Common myeloid progenitor, CD34-positive (primary cell): ENCODE measurements at regions not wholly inside any gene's neighbourhood (a gene's known extent, or its start where the extent isn't known, plus 50 kb on each side); places are given as distances from the start of the nearest gene placed in this dataset.

ENCODE experiments used
- CTCF ChIA-PET: fragments of 350-600 bp; sonication (Branson Sonifier 250); formaldehyde crosslinking; loops from one replicate; lab custom pipeline; 2021; ENCODE audit warnings: antibody characterized with exemption; lab: Charles Lee
- POLR2A ChIA-PET: fragments of 350-600 bp; sonication (Branson Sonifier 250); formaldehyde crosslinking; loops from one replicate; lab custom pipeline; 2021; ENCODE audit warnings: antibody characterized with exemption; lab: Charles Lee
- DNase-seq, 3 donors: peaks; one replicate each; pipeline versions ENCODE4 v3.0.0 to v3.0.0-alpha.2; 2013
- H3K27ac ChIP-seq, 2 experiments: 1 replicate in 1 of 2; 2 replicates in 1 of 2; pipeline ENCODE4 v1.7.0; 2013; ENCODE audit warnings: inconsistent platforms in 2 of 2, low read length in 2 of 2, mild to moderate bottlenecking in 2 of 2, low read depth in 1 of 2, moderate library complexity in 1 of 2; ENCODE audit not compliant: severe bottlenecking in 2 of 2, insufficient read depth in 1 of 2, poor library complexity in 1 of 2
- H3K27me3 ChIP-seq, 5 experiments: replicated peaks in 2 of 5; 1 replicate in 3 of 5; 2 replicates in 2 of 5; pipeline versions ENCODE4 v1.6.1 to v1.7.0; 2013; ENCODE audit warnings: low read length in 4 of 5, mild to moderate bottlenecking in 2 of 5, moderate library complexity in 2 of 5, inconsistent platforms in 1 of 5; ENCODE audit not compliant: insufficient read depth in 5 of 5, control insufficient read depth in 4 of 5
- H3K36me3 ChIP-seq, 4 experiments: 1 replicate in 2 of 4; 2 replicates in 2 of 4; pipeline versions ENCODE4 v1.6.1 to v1.7.0; 2013; ENCODE audit warnings: low read length in 3 of 4, control low read depth in 1 of 4, mild to moderate bottlenecking in 1 of 4; ENCODE audit not compliant: control insufficient read depth in 4 of 4, insufficient read depth in 4 of 4
- H3K4me1 ChIP-seq, 4 experiments: 1 replicate in 3 of 4; 2 replicates in 1 of 4; pipeline versions ENCODE4 v1.6.1 to v1.7.1; 2013; ENCODE audit warnings: low read length in 3 of 4, mild to moderate bottlenecking in 3 of 4, control low read depth in 1 of 4, inconsistent platforms in 1 of 4, moderate library complexity in 1 of 4; ENCODE audit not compliant: control insufficient read depth in 4 of 4, insufficient read depth in 4 of 4; ENCODE audit errors: control extremely low read depth in 1 of 4
- H3K4me3 ChIP-seq, 7 experiments: 1 replicate in 4 of 7; 2 replicates in 3 of 7; pipeline versions ENCODE4 v1.5.1 to v1.7.0; 2013; ENCODE audit warnings: mild to moderate bottlenecking in 7 of 7, low read length in 6 of 7, moderate library complexity in 6 of 7, inconsistent platforms in 2 of 7, low read depth in 2 of 7, control low read depth in 1 of 7; ENCODE audit not compliant: insufficient read depth in 4 of 7, control insufficient read depth in 1 of 7; ENCODE audit errors: extremely low read depth in 1 of 7
- H3K9me3 ChIP-seq, 5 experiments: 1 replicate in 4 of 5; 2 replicates in 1 of 5; pipeline versions ENCODE4 v1.6.1 to v1.7.1; 2013; ENCODE audit warnings: low read length in 4 of 5, mild to moderate bottlenecking in 2 of 5, inconsistent platforms in 1 of 5, low read depth in 1 of 5, moderate library complexity in 1 of 5; ENCODE audit not compliant: control insufficient read depth in 4 of 5, insufficient read depth in 2 of 5; ENCODE audit errors: control extremely low read depth in 1 of 5
- WGBS: methylation state at CpG from one replicate; pipeline ENCODE4 v1.1.5; 2013; ENCODE audit not compliant: insufficient coverage; 5-methylcytosine and 5-hydroxymethylcytosine counted together

GRCh38 chr7:19373334-19373733 lies 228.1 kb upstream of the FERD3L start:
- DNase-seq, result no peak
- no peaks in the 10 kb centered on the region for H3K36me3 ChIP-seq
- peaks cover 0 to 9% (median 3%) of the 10 kb centered on the region in 4 experiments for H3K4me1 ChIP-seq
- CTCF ChIA-PET, result no interaction called here
- H3K9me3 ChIP-seq, result no peaks in the 10 kb centered on the region
- no peak overlapping the region for H3K27ac ChIP-seq
- POLR2A ChIA-PET, result no interaction called here
- H3K4me3 ChIP-seq, result no peak overlapping the region
- no peaks in the 10 kb centered on the region for H3K27me3 ChIP-seq
- WGBS, result no CpG with 5 or more reads among the region's 2 CpGs

GRCh38 chr7:19369806-19370205 lies 224.6 kb upstream of the FERD3L start:
- ChIA-PET POLR2A (no interaction called here), CTCF (interaction anchor here (0.8 kb wide), 1 partner anchor 13 kb away, joined by 3 read pairs; no protein-coding TSS in a partner anchor)
- no peaks in the 10 kb centered on the region for H3K36me3 ChIP-seq
- DNase-seq, result no peak
- no peak overlapping the region for H3K4me3 ChIP-seq
- H3K27ac ChIP-seq, result no peak overlapping the region
- no peaks in the 10 kb centered on the region for H3K4me1 ChIP-seq
- no peaks in the 10 kb centered on the region for H3K9me3 ChIP-seq
- WGBS, result no CpG with 5 or more reads among the region's 4 CpGs
- H3K27me3 ChIP-seq, result no peaks in the 10 kb centered on the region

DNA sequence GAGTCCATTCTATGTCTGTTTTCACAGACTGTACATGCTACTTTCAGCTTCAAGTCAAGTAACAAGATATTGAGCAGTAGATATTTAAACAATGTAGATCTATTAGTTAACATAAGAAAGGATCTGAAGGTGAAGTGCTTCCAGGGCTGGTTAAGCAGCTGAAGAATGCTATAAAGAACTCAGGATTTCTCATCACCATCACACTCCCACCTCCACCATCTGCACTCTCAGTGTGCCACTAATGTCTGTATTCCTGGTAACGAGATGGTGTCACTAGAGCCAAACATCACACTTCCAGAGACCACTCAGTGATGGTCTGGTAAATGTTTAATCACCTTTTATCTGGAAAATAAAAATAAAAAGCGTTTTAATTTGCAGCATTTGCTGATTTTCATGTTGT lies 224.0 kb upstream of the FERD3L start:
- H3K36me3 ChIP-seq, result no peaks in the 10 kb centered on the region
- H3K4me3 ChIP-seq, result no peak overlapping the region
- no peak overlapping the region for H3K27ac ChIP-seq
- WGBS, result 100% methylated on average over 1 of the region's 2 CpGs
- no peak for DNase-seq
- H3K4me1 ChIP-seq, result no peaks in the 10 kb centered on the region
- CTCF ChIA-PET, result no interaction called here
- no peaks in the 10 kb centered on the region for H3K27me3 ChIP-seq
- POLR2A ChIA-PET, result no interaction called here
- H3K9me3 ChIP-seq, result no peaks in the 10 kb centered on the region

GRCh38 chr7:19368491-19368925 lies 223.3 kb upstream of the FERD3L start:
- no peaks in the 10 kb centered on the region for H3K9me3 ChIP-seq
- CTCF ChIA-PET, result no interaction called here
- POLR2A ChIA-PET, result interaction anchor here (0.6 kb wide), 1 partner anchor 67 kb away, joined by 3 read pairs; no protein-coding TSS in a partner anchor
- H3K4me3 ChIP-seq, result no peak overlapping the region
- no peaks in the 10 kb centered on the region for H3K27me3 ChIP-seq
- 100% methylated on average over 7 of the region's 7 CpGs for WGBS
- H3K27ac ChIP-seq, result no peak overlapping the region
- H3K4me1 ChIP-seq, result no peaks in the 10 kb centered on the region
- DNase-seq, result no peak
- no peaks in the 10 kb centered on the region for H3K36me3 ChIP-seq

DNA sequence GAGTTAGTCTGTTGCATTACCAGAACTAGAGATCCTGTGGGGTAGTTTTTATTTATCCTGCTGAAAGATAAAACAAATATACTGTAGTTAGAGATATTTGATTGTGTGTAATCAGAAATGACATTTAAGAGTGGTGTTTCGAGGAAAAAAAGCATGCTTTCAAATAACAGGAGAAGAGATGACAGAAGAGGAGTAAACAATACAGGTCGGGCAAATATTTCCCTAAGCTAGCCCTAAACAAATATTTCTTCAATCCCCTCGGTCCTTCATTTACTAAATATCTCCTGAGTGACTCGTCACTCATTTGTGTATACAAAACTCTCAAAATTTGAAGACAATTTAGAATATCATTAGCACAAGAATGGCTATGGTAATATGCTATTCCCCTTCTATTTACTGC lies 219.7 kb upstream of the FERD3L start:
- Histone ChIP-seq H3K27me3 (no peaks in the 10 kb centered on the region), H3K36me3 (no peaks in the 10 kb centered on the region), H3K4me3 (no peak overlapping the region), H3K9me3 (no peaks in the 10 kb centered on the region), H3K4me1 (no peaks in the 10 kb centered on the region), H3K27ac (no peak overlapping the region)
- CTCF ChIA-PET, result no interaction called here
- WGBS, result no CpG with 5 or more reads among the region's 4 CpGs
- POLR2A ChIA-PET, result no interaction called here
- no peak for DNase-seq

- H3K4me1 ChIP-seq, result no peaks in the 10 kb centered on the region
- H3K9me3 ChIP-seq, result no peaks in the 10 kb centered on the region
- POLR2A ChIA-PET, result no interaction called here
- 100% methylated on average over 1 of the region's 2 CpGs for WGBS
- CTCF ChIA-PET, result no interaction called here
- H3K27ac ChIP-seq, result no peak overlapping the region
- no peak for DNase-seq
- H3K36me3 ChIP-seq, result no peaks in the 10 kb centered on the region
- H3K4me3 ChIP-seq, result no peak overlapping the region
- H3K27me3 ChIP-seq, result no peaks in the 10 kb centered on the region
These were observed 216.9 kb upstream of the FERD3L start for GRCh38 chr7:19362099-19362498.

GRCh38 chr7:19353180-19353579 lies 208.0 kb upstream of the FERD3L start:
- H3K36me3 ChIP-seq, result no peaks in the 10 kb centered on the region
- H3K4me1 ChIP-seq, result peaks cover 0 to 2% (median 0%) of the 10 kb centered on the region in 4 experiments
- ChIA-PET CTCF (no interaction called here), POLR2A (no interaction called here)
- H3K9me3 ChIP-seq, result no peaks in the 10 kb centered on the region
- no peak overlapping the region for H3K27ac ChIP-seq
- 100% methylated on average over 1 of the region's 2 CpGs for WGBS
- no peak for DNase-seq
- no peak overlapping the region for H3K4me3 ChIP-seq
- H3K27me3 ChIP-seq, result no peaks in the 10 kb centered on the region
